ENCODE measurements at regions not wholly inside any gene's neighbourhood (a gene's known extent, or its start where the extent isn't known, plus 50 kb on each side); places are given as distances from the start of the nearest gene placed in this dataset.

DNA sequence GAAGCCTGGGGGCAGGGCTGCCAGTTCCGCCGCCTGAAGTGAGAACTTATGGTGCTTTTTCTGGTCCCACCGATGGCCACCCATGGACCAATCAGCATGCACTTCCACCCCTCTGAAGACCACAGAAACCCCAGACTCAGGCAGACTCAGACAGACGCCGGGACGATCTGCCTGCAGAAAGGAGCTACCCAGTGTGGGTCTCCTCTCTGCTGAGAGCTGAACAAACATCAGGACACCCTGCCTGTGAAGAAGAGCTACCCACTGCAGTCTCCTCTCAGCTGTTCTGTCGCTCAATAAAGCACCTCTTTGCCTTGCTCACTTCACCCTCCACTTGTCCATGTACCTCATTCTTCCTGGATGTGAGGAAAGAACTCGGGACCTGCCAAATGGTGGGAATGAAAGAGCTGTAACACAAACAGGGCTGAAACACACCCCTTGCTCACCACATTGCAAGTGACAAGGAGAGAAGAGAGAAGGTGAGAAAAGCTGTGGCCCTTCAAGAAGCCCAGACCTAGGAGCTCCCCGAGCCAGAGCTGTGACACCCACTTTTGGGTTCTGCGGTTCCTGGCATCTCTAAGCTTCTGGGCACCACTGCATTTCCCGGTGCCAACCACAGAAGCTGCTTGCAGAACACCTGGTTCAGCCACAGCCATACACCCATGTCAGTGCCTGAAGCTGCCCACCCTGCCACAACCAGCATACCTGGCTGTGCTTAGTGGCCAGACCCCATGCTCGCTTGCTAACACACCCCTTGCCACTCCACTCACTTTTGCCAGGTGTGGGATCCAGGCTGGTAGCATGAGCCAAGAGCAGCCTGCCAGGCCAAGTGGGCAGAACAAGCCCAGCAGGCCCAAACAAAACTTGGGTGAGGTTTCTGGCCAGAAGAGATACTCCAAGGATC is 114.3 kb upstream of the TSLP start:
- H3K4me3 ChIP-seq (ENCODE audit: low read depth, low read length): no peak overlapping the region
- TF ChIP-seq, protein P1, sequence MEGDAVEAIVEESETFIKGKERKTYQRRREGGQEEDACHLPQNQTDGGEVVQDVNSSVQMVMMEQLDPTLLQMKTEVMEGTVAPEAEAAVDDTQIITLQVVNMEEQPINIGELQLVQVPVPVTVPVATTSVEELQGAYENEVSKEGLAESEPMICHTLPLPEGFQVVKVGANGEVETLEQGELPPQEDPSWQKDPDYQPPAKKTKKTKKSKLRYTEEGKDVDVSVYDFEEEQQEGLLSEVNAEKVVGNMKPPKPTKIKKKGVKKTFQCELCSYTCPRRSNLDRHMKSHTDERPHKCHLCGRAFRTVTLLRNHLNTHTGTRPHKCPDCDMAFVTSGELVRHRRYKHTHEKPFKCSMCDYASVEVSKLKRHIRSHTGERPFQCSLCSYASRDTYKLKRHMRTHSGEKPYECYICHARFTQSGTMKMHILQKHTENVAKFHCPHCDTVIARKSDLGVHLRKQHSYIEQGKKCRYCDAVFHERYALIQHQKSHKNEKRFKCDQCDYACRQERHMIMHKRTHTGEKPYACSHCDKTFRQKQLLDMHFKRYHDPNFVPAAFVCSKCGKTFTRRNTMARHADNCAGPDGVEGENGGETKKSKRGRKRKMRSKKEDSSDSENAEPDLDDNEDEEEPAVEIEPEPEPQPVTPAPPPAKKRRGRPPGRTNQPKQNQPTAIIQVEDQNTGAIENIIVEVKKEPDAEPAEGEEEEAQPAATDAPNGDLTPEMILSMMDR (IDR thresholded peaks at IDR 0.05; ENCODE audit: insufficient read depth, low read depth, low read length): no peak
- DNase-seq (ENCODE audit: low read depth): no peak

DNA sequence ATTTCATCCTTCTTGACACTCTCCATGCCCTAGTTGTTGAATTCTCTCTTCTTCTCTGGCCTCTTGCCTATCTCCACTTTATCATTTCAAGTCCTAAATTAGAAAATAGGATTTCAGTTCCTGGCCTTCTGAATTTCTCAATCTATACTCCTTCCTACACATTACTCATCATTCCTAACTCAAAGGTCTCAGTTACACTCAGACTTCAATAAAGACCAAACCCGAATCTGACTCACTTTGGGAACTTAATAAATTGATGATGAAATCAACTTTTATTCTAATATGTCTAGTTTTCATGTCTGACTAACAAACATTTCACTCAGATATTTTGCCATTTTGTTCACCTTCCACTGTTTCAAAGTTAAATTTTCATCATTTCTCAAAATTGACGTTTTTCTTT is 113.6 kb upstream of the TSLP start:
- TF ChIP-seq, protein P1 (IDR thresholded peaks at IDR 0.05; ENCODE audit: insufficient read depth, low read depth, low read length): no peak
- no peak overlapping the region for H3K4me3 ChIP-seq (ENCODE audit: low read depth, low read length)
- peak; percentile 23 for DNase-seq (ENCODE audit: low read depth)

DNA sequence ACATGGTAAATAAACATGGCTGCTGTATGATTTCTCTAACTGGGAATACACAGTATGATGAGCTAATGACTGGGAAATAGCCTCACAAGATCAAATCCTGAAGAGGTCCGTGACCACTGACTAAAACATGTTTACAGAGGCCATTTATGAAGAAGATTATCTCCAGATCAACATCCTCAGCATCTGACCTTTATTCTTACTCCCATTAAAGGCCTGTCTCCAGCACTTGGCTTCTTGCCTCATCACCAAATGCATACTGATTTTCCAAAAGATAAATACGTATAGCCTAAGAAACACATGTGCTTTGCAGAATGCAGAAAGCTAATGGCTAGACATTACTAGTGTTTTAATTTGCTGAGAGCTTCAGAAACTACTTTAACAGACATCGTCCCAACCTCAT is 108.0 kb upstream of the TSLP start:
- no peak overlapping the region for H3K4me3 ChIP-seq (ENCODE audit: low read depth, low read length)
- TF ChIP-seq, protein P1 (IDR thresholded peaks at IDR 0.05; ENCODE audit: insufficient read depth, low read depth, low read length): no peak
- DNase-seq (ENCODE audit: low read depth): peak; percentile 68

DNA sequence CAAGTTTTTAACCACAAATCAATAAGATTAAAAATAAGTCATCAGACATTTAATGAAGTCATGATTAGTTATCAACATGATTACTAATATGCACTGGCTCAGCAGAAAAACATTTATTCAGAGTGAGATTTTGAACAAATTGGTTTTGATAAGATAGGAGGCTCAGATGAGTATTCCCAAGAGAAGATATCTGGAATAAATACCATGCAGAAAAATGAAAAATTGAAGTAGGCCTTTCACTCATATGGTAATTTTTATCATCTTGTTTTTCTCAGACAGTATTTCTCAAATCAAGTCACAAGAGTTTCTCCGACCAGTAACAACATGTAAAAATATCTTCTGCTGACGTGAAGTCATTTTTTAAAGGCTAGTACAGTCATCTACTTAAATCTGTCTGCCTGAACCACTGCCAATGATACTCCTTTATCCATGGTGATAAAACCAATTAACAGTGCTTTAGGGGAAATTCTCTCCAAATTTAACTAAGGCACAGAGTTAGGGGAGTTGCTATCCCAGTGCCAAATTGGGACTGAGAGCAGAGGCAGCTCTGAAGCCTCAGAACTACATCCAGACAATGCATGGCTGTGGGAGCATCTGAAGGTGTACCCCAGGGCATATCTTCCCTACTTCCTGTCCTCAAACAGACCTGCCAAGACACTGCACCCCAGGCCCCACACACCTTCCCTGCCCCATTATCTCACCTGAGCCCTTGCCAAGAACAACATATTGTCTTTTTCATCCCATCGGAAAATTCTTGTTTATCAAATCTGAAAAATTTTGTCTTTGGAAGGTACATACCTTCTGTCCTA is 105.5 kb upstream of the TSLP start:
- no peak overlapping the region for H3K4me3 ChIP-seq (ENCODE audit: low read depth, low read length)
- TF ChIP-seq, protein P1 (IDR thresholded peaks at IDR 0.05; ENCODE audit: insufficient read depth, low read depth, low read length): no peak
- peak; percentile 17 for DNase-seq (ENCODE audit: low read depth)

DNA sequence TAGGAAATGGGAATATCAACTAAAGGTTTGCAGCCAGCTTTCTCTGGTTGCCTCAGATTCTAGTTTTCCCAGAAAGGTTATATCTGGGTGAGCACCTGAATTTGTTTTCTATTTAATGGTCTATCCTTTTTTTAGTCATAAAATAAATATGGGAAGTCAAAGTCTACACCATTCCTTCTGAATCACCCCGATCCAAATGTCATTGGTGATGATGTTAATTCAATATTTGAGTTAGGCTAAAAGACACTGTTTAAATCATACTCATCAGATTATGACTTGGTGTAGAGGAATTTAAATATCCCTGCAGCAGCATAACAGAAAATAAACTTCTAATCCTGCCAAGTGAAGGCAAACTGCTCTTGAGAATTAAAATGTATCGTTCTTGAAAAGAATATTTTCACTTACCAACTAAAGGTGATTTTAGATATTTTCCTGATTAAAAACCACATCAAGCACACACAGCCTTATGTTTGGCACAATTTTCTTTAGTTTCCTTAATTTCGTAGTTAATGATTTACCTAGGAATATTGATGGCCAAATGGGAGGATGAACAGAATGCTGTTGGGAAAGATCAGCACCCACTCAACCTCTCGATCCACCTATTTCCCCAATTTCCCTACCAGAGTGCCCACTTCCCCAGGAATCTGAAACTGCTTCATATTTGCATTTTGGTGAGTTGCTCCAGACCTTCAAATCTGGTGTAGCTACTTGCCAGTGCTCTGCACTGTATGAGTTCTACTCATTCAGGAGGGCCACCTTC is 103.1 kb upstream of the TSLP start:
- no peak for DNase-seq (ENCODE audit: low read depth)
- no peak overlapping the region for H3K4me3 ChIP-seq (ENCODE audit: low read depth, low read length)
- TF ChIP-seq, protein P1 (IDR thresholded peaks at IDR 0.05; ENCODE audit: insufficient read depth, low read depth, low read length): no peak

DNA sequence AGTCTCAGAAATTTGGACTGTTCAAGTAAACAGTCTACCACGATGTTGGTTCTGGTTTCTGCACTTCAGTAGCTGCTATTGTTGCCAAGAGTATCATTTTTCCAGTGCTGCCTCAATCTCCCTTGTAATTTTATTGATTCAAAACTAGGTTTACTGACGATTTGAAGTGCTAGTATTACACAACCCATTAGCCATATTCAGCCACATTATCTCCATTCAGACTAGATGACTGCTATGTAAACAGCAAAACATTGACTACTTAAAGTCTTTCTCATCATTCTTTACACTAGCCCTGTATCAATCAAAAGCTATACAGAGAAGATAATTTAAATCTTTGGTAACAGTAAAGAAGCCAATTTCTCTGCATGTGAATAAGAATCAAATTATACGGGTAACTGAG is 102.0 kb upstream of the TSLP start:
- no peak for DNase-seq (ENCODE audit: low read depth)
- no peak overlapping the region for H3K4me3 ChIP-seq (ENCODE audit: low read depth, low read length)
- TF ChIP-seq, protein P1 (IDR thresholded peaks at IDR 0.05; ENCODE audit: insufficient read depth, low read depth, low read length): no peak

Data from fibroblast of villous mesenchyme (primary cell).